Choroid plexus epithelial cell (primary cell): ENCODE measurements at regions not wholly inside any gene's neighbourhood (a gene's known extent, or its start where the extent isn't known, plus 50 kb on each side); places are given as distances from the start of the nearest gene placed in this dataset.

Experiments used
- DNase-seq: peaks from one replicate; pipeline ENCODE4 v3.0.0-alpha.2; 2010; ENCODE audit warnings: low read depth
- H3K4me3 ChIP-seq: 2 replicates; pipeline ENCODE4 v1.5.1; 2011; ENCODE audit warnings: low read depth, mild to moderate bottlenecking, control low read depth, low read length, moderate library complexity
- TF ChIP-seq, protein P1 (sequence below): conservative IDR thresholded peaks from 2 replicates; pipeline ENCODE4 v1.5.1; 2011; ENCODE audit warnings: low read depth, mild to moderate bottlenecking, control low read depth, inconsistent platforms, low read length, moderate library complexity

DNA sequence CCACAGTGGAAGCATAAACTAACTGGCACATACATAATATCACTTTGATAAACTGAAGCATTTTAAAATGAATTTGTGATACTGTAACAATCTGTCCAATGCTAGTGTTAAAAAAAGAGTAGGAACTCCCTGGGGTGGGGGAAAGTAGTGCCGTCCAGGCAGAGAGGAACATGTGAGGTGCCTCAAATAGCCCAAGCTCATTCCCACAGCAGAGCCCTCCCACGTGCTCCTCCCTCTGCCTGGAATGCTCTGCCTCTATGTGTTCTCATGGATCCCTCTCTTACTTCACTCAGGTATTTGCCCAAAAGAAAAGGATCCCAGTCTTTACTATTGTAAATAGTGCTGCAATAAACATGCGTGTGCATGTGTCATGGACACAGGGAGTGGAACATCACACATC, 188.1 kb downstream of the NHLRC3 start:
- DNase-seq: no peak
- H3K4me3 ChIP-seq: no peak overlapping the region
- TF ChIP-seq, protein P1, sequence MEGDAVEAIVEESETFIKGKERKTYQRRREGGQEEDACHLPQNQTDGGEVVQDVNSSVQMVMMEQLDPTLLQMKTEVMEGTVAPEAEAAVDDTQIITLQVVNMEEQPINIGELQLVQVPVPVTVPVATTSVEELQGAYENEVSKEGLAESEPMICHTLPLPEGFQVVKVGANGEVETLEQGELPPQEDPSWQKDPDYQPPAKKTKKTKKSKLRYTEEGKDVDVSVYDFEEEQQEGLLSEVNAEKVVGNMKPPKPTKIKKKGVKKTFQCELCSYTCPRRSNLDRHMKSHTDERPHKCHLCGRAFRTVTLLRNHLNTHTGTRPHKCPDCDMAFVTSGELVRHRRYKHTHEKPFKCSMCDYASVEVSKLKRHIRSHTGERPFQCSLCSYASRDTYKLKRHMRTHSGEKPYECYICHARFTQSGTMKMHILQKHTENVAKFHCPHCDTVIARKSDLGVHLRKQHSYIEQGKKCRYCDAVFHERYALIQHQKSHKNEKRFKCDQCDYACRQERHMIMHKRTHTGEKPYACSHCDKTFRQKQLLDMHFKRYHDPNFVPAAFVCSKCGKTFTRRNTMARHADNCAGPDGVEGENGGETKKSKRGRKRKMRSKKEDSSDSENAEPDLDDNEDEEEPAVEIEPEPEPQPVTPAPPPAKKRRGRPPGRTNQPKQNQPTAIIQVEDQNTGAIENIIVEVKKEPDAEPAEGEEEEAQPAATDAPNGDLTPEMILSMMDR: no peak

DNA sequence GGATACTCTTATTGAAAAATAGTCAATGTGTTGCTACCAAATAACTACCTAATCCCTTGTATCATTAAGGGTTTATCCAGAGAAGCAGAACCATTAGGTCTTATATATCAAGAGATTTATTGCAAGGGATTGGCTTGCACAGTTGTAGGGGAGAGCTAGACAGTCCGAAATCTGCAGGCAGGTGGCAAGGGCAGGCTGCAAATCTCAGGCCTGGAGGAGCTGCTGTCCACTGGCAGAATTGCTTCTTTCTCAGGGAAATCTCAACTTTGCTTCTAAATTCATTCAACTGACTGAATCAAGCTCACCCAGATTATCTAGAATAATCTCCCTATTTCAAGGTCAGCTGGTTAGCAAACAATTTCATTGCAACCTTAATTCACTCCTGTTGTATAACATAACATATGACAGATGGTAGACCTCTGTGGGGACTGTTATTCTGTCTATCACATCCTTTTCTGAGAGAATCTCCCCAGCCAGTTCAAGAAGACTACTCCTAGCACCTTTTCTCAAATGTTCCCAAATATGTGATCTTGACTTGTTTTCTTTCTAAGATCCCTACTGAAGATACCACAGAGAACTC, 194.2 kb downstream of the NHLRC3 start:
- TF ChIP-seq, protein P1: no peak
- DNase-seq: no peak
- no peak overlapping the region for H3K4me3 ChIP-seq

DNA sequence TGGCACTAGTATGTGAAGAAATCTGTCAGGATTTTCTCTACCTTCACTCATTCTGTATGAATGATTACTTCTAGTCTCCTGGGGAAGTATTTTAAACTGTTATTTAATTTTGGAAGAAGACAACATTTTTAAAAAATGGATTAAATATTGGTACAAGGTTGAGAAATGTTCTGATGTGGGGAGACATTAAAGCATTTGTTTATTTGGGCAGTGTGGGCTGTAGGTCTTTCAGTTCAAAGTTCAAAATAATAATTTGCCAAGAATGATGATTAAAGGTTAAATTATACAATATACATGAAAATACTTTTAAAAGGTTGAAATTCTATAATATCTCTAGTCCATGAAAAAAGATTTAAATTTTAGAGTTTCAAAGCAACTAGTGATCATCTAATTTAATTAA, 194.7 kb downstream of the NHLRC3 start:
- DNase-seq: no peak
- H3K4me3 ChIP-seq: no peak overlapping the region
- TF ChIP-seq, protein P1: no peak

DNA sequence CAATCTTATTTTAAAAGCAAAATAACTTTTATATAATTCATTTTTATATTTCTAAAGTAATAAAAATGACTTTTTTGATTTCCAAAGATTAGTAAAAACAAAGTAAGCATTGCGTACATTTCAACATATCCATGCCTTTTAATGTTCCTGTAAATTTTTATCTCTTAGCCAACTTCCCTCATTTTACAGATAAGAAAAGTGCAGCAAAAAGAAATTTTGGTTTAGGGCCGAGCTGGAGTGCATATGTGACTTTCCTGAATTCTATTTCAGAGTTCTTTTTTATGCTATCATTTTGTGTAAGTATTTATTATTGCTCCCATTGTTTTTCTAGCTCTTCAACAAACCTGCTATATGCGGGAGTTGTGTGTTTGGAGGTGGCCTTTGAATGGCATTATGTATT, 195.3 kb downstream of the NHLRC3 start:
- TF ChIP-seq, protein P1: no peak
- no peak overlapping the region for H3K4me3 ChIP-seq
- no peak for DNase-seq

DNA sequence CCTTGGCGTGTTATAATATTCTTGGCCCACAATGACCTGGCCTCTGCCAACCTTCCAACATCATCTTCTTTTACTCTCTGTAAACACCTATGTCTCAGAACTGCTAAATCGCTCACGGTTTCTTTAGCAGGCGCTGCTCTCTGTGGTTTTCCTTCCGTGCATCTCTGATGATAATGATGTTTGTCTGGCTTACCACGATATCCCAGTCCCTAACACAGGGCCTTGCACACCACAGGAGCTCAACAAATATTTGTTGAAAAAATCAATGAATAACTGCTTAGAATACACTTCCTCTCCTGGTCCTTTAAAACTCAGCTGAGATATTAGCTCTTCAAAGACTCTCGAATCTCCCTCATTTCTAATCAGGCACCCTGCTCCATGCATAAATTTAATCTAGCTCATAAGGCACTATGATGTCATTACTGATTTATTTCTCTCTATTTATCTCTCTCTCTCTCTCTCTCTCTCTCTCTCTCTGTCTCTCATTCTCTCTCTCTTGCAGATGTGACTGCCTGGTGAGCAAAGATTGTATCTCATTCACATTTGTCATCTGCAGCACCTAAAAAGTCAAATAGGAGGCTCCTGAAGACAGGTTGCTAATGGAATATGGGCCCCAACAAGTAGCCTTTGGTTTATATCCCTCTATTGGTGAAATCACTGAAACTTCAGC, 206.4 kb downstream of the NHLRC3 start:
- TF ChIP-seq, protein P1: no peak
- DNase-seq: no peak
- H3K4me3 ChIP-seq: no peak overlapping the region

DNA sequence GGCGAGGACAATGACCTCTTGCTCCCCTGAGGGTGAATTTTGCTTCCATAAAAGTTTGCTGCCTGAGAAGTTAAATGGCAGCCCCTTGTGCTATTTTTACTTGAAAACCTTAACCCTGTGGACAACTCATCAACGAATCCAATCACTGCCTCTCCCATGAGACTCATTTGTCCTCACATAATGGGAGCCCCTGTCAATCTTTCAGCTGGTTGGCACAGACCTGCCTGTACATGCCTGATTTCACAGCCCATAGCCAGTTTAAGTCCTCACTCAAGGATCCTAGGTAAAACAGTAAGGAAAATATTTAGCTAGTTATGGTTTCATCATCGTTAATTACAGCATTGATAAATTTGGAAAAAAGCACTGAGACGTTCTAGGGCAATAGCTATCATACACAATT, 207.4 kb downstream of the NHLRC3 start:
- TF ChIP-seq, protein P1: no peak
- no peak for DNase-seq
- no peak overlapping the region for H3K4me3 ChIP-seq

DNA sequence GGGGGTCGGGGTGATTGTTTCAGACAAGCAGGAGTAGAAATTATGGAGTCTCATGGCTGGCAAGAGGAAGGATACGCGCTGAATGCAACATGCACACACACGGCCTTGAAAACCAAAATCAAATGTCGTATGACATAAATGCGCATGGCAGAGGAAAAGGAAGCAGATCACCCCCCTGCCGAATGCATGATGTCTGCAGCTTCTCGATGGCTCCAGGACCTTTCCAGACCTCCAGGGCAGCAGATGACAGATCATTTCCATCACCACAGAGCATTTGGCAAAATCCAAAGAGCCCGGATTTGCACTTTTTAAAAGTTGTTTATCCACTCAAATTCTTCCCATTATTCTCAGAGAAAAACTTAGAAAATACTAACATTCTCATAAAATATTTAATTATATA, 211.7 kb downstream of the NHLRC3 start:
- no peak for DNase-seq
- TF ChIP-seq, protein P1: no peak
- no peak overlapping the region for H3K4me3 ChIP-seq
